ENCODE measurements at regions not wholly inside any gene's neighbourhood (a gene's known extent, or its start where the extent isn't known, plus 50 kb on each side); places are given as distances from the start of the nearest gene placed in this dataset.

DNA sequence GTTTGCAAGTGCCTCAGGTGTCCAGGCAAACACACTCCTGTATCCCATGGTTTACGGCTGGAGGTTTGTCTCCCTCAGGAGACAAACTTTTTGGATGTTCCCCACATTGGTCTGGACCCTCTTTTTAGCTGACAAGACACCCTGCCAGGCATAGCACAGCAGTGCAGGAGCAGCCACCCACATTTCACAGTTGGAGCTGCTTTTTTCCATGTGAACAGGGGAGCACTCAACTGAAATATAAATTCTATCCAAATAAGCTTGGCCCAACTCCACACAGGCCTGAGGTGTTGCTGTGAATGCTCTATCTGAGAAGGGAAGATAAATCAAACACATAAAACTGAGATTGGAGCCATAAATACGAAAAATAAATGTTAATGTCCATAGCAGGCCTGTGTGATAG is 501.3 kb upstream of the IL12A start (continued):
- no peak for TF ChIP-seq CTCF (conservative IDR thresholded peaks at IDR 0.05; ENCODE audit: low read depth in 2 of 2)
- no peak for TF ChIP-seq CREB1 (CRISPR knock-in tag; IDR thresholded peaks at IDR 0.05; ENCODE audit: low read depth)
- TF ChIP-seq ZNF331 (CRISPR knock-in tag; IDR thresholded peaks at IDR 0.05; ENCODE audit: low read depth) = no peak
- TF ChIP-seq EZH2 (IDR thresholded peaks at IDR 0.05; ENCODE audit: low read depth, unreplicated experiment) = no peak
- no peak for TF ChIP-seq JUNB (IDR thresholded peaks at IDR 0.05; ENCODE audit: unreplicated experiment)

- no peaks in the 10 kb centered on the region for H3F3A ChIP-seq (replicated peaks; ENCODE audit: low read depth)
- ATAC-seq = no peak
- no peaks in the 10 kb centered on the region; the same call in 1 of the 2 replicates for H3K36me3 ChIP-seq (ENCODE audit: insufficient read depth)
- no peak for DNase-seq (ENCODE audit: low spot score)
- peaks cover 4% of the 10 kb centered on the region; the same call in 1 of the 2 replicates for H3K4me1 ChIP-seq (ENCODE audit: insufficient read depth)
- no peak overlapping the region for H3K4me3 Mint-ChIP-seq
- peaks cover 17% of the 10 kb centered on the region for H3K36me3 Mint-ChIP-seq (ENCODE audit: low read depth)
- H3K79me2 ChIP-seq (replicated peaks; ENCODE audit: insufficient read depth) = no peaks in the 10 kb centered on the region
- no peak overlapping the region for H3K27ac Mint-ChIP-seq
- no peaks in the 10 kb centered on the region for H4K20me1 ChIP-seq (replicated peaks; ENCODE audit: insufficient read depth)
- H3K27me3 Mint-ChIP-seq (ENCODE audit: insufficient read depth, low read depth, poor library complexity) = no peaks in the 10 kb centered on the region
- no peak overlapping the region for H3K27ac ChIP-seq (ENCODE audit: low read depth)
- H3K27me3 ChIP-seq (ENCODE audit: insufficient read depth) = no peaks in the 10 kb centered on the region
- H3K4me3 ChIP-seq = no peak overlapping the region
- no peaks in the 10 kb centered on the region; the same call in 1 of the 2 replicates for H3K9me2 ChIP-seq (ENCODE audit: insufficient read depth)
- H3K4me2 ChIP-seq = no peak overlapping the region
- peaks cover 3% of the 10 kb centered on the region; the same call in 2 of the 3 replicates for H3K4me1 Mint-ChIP-seq
- H2AFZ ChIP-seq = no peak overlapping the region
- peaks cover 19% of the 10 kb centered on the region for H3K9me3 Mint-ChIP-seq
- TF ChIP-seq POLR2AphosphoS5 (IDR thresholded peaks at IDR 0.05; ENCODE audit: low read depth) (no peak), JUNB (IDR thresholded peaks at IDR 0.05; ENCODE audit: unreplicated experiment) (no peak), NANOG (IDR thresholded peaks at IDR 0.05; ENCODE audit: borderline replicate concordance) (no peak), CTCF (conservative IDR thresholded peaks at IDR 0.05; ENCODE audit: low read depth in 2 of 2) (no peak), EZH2phosphoT487 (IDR thresholded peaks at IDR 0.05; ENCODE audit: unreplicated experiment) (no peak), ZNF331 (CRISPR knock-in tag; IDR thresholded peaks at IDR 0.05; ENCODE audit: low read depth) (no peak), EZH2 (IDR thresholded peaks at IDR 0.05; ENCODE audit: low read depth, unreplicated experiment) (no peak), ZNF114 (CRISPR knock-in tag; IDR thresholded peaks at IDR 0.05) (no peak), STAT1 (IDR thresholded peaks at IDR 0.05; ENCODE audit: unreplicated experiment) (no peak), CREB1 (CRISPR knock-in tag; IDR thresholded peaks at IDR 0.05; ENCODE audit: low read depth) (no peak)
- TF ChIP-seq, protein P1, sequence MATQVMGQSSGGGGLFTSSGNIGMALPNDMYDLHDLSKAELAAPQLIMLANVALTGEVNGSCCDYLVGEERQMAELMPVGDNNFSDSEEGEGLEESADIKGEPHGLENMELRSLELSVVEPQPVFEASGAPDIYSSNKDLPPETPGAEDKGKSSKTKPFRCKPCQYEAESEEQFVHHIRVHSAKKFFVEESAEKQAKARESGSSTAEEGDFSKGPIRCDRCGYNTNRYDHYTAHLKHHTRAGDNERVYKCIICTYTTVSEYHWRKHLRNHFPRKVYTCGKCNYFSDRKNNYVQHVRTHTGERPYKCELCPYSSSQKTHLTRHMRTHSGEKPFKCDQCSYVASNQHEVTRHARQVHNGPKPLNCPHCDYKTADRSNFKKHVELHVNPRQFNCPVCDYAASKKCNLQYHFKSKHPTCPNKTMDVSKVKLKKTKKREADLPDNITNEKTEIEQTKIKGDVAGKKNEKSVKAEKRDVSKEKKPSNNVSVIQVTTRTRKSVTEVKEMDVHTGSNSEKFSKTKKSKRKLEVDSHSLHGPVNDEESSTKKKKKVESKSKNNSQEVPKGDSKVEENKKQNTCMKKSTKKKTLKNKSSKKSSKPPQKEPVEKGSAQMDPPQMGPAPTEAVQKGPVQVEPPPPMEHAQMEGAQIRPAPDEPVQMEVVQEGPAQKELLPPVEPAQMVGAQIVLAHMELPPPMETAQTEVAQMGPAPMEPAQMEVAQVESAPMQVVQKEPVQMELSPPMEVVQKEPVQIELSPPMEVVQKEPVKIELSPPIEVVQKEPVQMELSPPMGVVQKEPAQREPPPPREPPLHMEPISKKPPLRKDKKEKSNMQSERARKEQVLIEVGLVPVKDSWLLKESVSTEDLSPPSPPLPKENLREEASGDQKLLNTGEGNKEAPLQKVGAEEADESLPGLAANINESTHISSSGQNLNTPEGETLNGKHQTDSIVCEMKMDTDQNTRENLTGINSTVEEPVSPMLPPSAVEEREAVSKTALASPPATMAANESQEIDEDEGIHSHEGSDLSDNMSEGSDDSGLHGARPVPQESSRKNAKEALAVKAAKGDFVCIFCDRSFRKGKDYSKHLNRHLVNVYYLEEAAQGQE (IDR thresholded peaks at IDR 0.05; ENCODE audit: unreplicated experiment) = no peak
Measured at GRCh38 chr3:159488602-159489001, 500.0 kb upstream of the IL12A start.
